Adrenal gland (tissue), 5 donors: ENCODE measurements at regions not wholly inside any gene's neighbourhood (a gene's known extent, or its start where the extent isn't known, plus 50 kb on each side); places are given as distances from the start of the nearest gene placed in this dataset.

ENCODE experiments used
- POLR2A ChIP-seq, 2 donors: fragments of 450-650 bp; IDR thresholded peaks; one replicate each; pipeline ENCODE4 v1.6.1; 2017; ENCODE audit warnings: antibody characterized with exemption in 2 of 2, mild to moderate bottlenecking in 2 of 2, moderate library complexity in 1 of 2
- TF ChIP-seq, protein P1 (sequence below), 6 experiments: fragments of 450-650 bp in 4 of 6; fragments of 200-600 bp in 2 of 6; sonication (generic) in 1 of 6; IDR thresholded peaks; 1 replicate in 5 of 6; 2 replicates in 1 of 6; pipeline versions ENCODE4 v1.5.1 to v1.8.0; 2016 to 2021; ENCODE audit warnings: antibody characterized with exemption in 6 of 6, mild to moderate bottlenecking in 2 of 6, moderate library complexity in 1 of 6
- donor health status: DM: no; HTN: no; CAD: no.

GRCh38 chr20:6178537-6178936, 55.7 kb upstream of the FERMT1 start:
- TF ChIP-seq, protein P1, sequence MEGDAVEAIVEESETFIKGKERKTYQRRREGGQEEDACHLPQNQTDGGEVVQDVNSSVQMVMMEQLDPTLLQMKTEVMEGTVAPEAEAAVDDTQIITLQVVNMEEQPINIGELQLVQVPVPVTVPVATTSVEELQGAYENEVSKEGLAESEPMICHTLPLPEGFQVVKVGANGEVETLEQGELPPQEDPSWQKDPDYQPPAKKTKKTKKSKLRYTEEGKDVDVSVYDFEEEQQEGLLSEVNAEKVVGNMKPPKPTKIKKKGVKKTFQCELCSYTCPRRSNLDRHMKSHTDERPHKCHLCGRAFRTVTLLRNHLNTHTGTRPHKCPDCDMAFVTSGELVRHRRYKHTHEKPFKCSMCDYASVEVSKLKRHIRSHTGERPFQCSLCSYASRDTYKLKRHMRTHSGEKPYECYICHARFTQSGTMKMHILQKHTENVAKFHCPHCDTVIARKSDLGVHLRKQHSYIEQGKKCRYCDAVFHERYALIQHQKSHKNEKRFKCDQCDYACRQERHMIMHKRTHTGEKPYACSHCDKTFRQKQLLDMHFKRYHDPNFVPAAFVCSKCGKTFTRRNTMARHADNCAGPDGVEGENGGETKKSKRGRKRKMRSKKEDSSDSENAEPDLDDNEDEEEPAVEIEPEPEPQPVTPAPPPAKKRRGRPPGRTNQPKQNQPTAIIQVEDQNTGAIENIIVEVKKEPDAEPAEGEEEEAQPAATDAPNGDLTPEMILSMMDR (IDR thresholded peaks at IDR 0.05), result peak; percentile 16 to 57 (median 49)
- no peak for TF ChIP-seq POLR2A (IDR thresholded peaks at IDR 0.05)
